Transverse colon (tissue), 4 donors: ENCODE measurements at regions not wholly inside any gene's neighbourhood (a gene's known extent, or its start where the extent isn't known, plus 50 kb on each side); places are given as distances from the start of the nearest gene placed in this dataset.

Source experiments
- DNase-seq: peaks from one replicate; pipeline ENCODE4 v3.0.0-alpha.2; 2019
- H3K27ac ChIP-seq, 4 donors: fragments of 200-600 bp; sonication (generic); 2 replicates each; pipeline ENCODE4 v1.5.1; 2016 to 2018; ENCODE audit warnings: inconsistent platforms in 4 of 4
- H3K27me3 ChIP-seq: fragments of 200-600 bp; sonication (generic); 2 replicates; pipeline ENCODE4 v1.5.1; 2017; ENCODE audit warnings: inconsistent platforms
- H3K36me3 ChIP-seq, 4 donors: fragments of 200-600 bp; sonication (generic); 2 replicates each; pipeline ENCODE4 v1.5.1; 2017 to 2019; ENCODE audit warnings: inconsistent platforms in 4 of 4
- H3K4me1 ChIP-seq, 4 donors: fragments of 200-600 bp; sonication (generic); 2 replicates each; pipeline ENCODE4 v1.5.1; 2017 to 2020; ENCODE audit warnings: inconsistent platforms in 4 of 4
- H3K4me3 ChIP-seq, 4 donors: fragments of 200-600 bp; sonication (generic); 1 replicate in 1 of 4; 2 replicates in 3 of 4; pipeline versions ENCODE4 v1.5.1 to v1.6.1; 2017 to 2019; ENCODE audit warnings: inconsistent platforms in 4 of 4
- H3K9me3 ChIP-seq, 2 donors: fragments of 200-600 bp; sonication (generic); 2 replicates each; pipeline ENCODE4 v1.5.1; 2017 to 2019; ENCODE audit warnings: inconsistent platforms in 2 of 2
- CTCF ChIP-seq, 5 experiments: fragments of 200-600 bp in 3 of 5; fragments of 450-650 bp in 2 of 5; sonication (generic) in 3 of 5; IDR thresholded peaks; 1 replicate in 2 of 5; 2 replicates in 3 of 5; pipeline ENCODE4 v1.5.1; 2016 to 2017; ENCODE audit warnings: antibody characterized with exemption in 5 of 5, inconsistent platforms in 3 of 5, mild to moderate bottlenecking in 2 of 5, moderate library complexity in 1 of 5
- EP300 ChIP-seq: sonication (generic); formaldehyde crosslinking; IDR thresholded peaks from one replicate; pipeline ENCODE4 v1.6.1; 2017; ENCODE audit warnings: antibody characterized with exemption, low read depth
- POLR2A ChIP-seq: fragments of 450-650 bp; IDR thresholded peaks from one replicate; pipeline ENCODE4 v1.6.1; 2016; ENCODE audit warnings: antibody characterized with exemption, mild to moderate bottlenecking, moderate library complexity
- POLR2AphosphoS5 ChIP-seq, 3 donors: sonication (generic); formaldehyde crosslinking; IDR thresholded peaks; one replicate each; pipeline ENCODE4 v1.6.1; 2016; ENCODE audit warnings: antibody characterized with exemption in 3 of 3
- WGBS, 2 donors: methylation state at CpG; one replicate each; pipeline ENCODE4 v1.1.5; 2018; ENCODE audit warnings: low coverage in 1 of 2; 5-methylcytosine and 5-hydroxymethylcytosine counted together
- in situ Hi-C, 4 donors: fragments of 200-750 bp; cut with MboI; loops; one replicate each; pipeline versions ENCODE4 v1.15.0 to v1.15.1; 2017; ENCODE audit warnings: low sequenced_read_pairs in 3 of 4, low pct_ligation_motif_present in 1 of 4, low pct_unique_long_range_greater_than_20kb in 1 of 4
- intact Hi-C: fragments of 100-400 bp; cut with DNase I; formaldehyde crosslinking; loops from one replicate; pipeline ENCODE4 v1.15.1; 2023; ENCODE audit warnings: low total_unique reads

GRCh38 chr3:40871394-40871793, 327.9 kb upstream of the CTNNB1 start:
- H3K36me3 ChIP-seq = no peaks in the 10 kb centered on the region
- in situ Hi-C loops = no loop called here

GRCh38 chr3:40872258-40872920, 326.9 kb upstream of the CTNNB1 start:
- Histone ChIP-seq H3K27me3 (no peaks in the 10 kb centered on the region), H3K9me3 (no peaks in the 10 kb centered on the region), H3K4me1 (peaks cover 0 to 11% (median 1%) of the 10 kb centered on the region in 4 donors), H3K4me3 (no peak overlapping the region), H3K36me3 (no peaks in the 10 kb centered on the region), H3K27ac (no peak overlapping the region)
- intact Hi-C loops (no loop called here), in situ Hi-C loops (no loop called here)
- WGBS, 2 donors = 74 to 93% methylated on average over 3 to 6 of the region's 6 CpGs
- no peak for DNase-seq
- TF ChIP-seq POLR2A (no peak), CTCF (IDR thresholded peaks at IDR 0.05) (no peak), POLR2AphosphoS5 (IDR thresholded peaks at IDR 0.05) (no peak), EP300 (no peak)

More at GRCh38 chr3:40871394-40871793, 327.9 kb upstream of the CTNNB1 start:
- no peak for TF ChIP-seq POLR2AphosphoS5 (IDR thresholded peaks at IDR 0.05)
- intact Hi-C loops = no loop called here
- WGBS, 2 donors = 89% methylated on average over 4 of the region's 4 CpGs; no CpG with 5 or more reads in 1 of the 2 donors
- H3K4me3 ChIP-seq = no peak overlapping the region
- peaks cover 0 to 2% (median 0%) of the 10 kb centered on the region in 4 donors for H3K4me1 ChIP-seq
- no peaks in the 10 kb centered on the region for H3K27me3 ChIP-seq
- no peaks in the 10 kb centered on the region for H3K9me3 ChIP-seq
- no peak overlapping the region for H3K27ac ChIP-seq
- no peak for DNase-seq

GRCh38 chr3:40873476-40873875, 325.8 kb upstream of the CTNNB1 start:
- Histone ChIP-seq H3K9me3 (no peaks in the 10 kb centered on the region), H3K27ac (no peak overlapping the region), H3K4me3 (no peak overlapping the region), H3K27me3 (no peaks in the 10 kb centered on the region), H3K36me3 (no peaks in the 10 kb centered on the region), H3K4me1 (peaks cover 0 to 22% (median 9%) of the 10 kb centered on the region in 4 donors)
- WGBS, 2 donors = 40 to 59% methylated on average over 1 to 2 of the region's 2 CpGs
- no peak for TF ChIP-seq POLR2AphosphoS5 (IDR thresholded peaks at IDR 0.05)
- in situ Hi-C loops = no loop called here
- no peak for DNase-seq
- intact Hi-C loops = no loop called here

DNA sequence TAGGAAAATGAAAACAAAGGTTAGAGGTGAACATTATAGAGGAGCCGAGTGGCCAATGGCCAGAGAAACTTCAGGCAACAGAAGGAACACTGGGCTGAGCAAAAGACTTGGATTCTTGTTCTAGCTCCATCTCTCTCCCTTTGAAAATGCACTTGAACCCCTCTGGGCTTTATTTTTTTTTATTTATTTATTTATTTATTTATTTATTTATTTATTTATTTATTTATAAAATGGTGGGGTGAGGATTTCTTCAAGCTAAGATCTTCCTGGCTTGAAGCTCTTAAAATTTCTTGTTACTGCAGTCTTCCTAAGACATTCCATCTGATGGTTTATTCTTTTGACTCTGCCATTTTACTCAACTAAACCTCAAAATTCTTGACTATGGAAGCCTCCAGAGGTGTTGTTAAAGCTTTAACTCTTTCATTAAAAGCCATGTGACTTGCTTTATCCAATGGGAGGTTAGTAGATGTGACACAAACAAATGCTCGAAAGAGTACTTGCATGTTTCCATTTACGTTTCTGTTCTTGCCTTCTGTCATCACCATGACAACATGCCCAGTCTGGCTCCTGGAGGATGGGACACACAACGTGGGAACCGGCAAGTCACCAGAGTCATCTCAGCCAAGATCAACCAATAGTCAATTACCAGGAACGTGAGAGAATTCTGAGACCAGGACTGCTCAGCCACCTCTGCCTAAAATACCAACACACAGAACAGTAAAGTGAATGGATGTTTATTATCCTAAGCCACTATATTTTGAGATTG, 325.2 kb upstream of the CTNNB1 start:
- Histone ChIP-seq H3K4me3 (no peak overlapping the region), H3K4me1 (peaks cover 0 to 26% (median 9%) of the 10 kb centered on the region in 4 donors), H3K27ac (no peak overlapping the region), H3K36me3 (no peaks in the 10 kb centered on the region), H3K9me3 (no peaks in the 10 kb centered on the region), H3K27me3 (no peaks in the 10 kb centered on the region)
- TF ChIP-seq EP300 = no peak
- TF ChIP-seq CTCF (IDR thresholded peaks at IDR 0.05) = no peak
- TF ChIP-seq POLR2AphosphoS5 (IDR thresholded peaks at IDR 0.05) = no peak
- no peak for TF ChIP-seq POLR2A
- no peak for DNase-seq
- 83 to 87% methylated on average over 3 to 6 of the region's 6 CpGs for whole genome bisulfite sequencing, 2 donors
- intact Hi-C loops (no loop called here), in situ Hi-C loops (no loop called here)

- in situ Hi-C loops = no loop called here
- intact Hi-C loops = no loop called here
Measured at GRCh38 chr3:40875581-40875980, 323.7 kb upstream of the CTNNB1 start.

More at GRCh38 chr3:40875581-40875980, 323.7 kb upstream of the CTNNB1 start:
- Histone ChIP-seq H3K9me3 (no peaks in the 10 kb centered on the region), H3K4me3 (no peak overlapping the region), H3K27ac (no peak overlapping the region), H3K27me3 (no peaks in the 10 kb centered on the region), H3K4me1 (peaks cover 0 to 26% (median 9%) of the 10 kb centered on the region in 4 donors), H3K36me3 (no peaks in the 10 kb centered on the region)
- TF ChIP-seq POLR2AphosphoS5 (IDR thresholded peaks at IDR 0.05) (no peak), POLR2A (no peak), EP300 (no peak), CTCF (IDR thresholded peaks at IDR 0.05) (no peak)
- 79 to 86% methylated on average over 1 of the region's 1 CpG for WGBS, 2 donors
- DNase-seq = no peak
